Neural cell (in vitro differentiated cells): ENCODE measurements at regions not wholly inside any gene's neighbourhood (a gene's known extent, or its start where the extent isn't known, plus 50 kb on each side); places are given as distances from the start of the nearest gene placed in this dataset.

Source experiments
- H2AFZ ChIP-seq: fragments of 200-600, 300-800 bp; sonication (generic), shearing (Covaris generic); 2 replicates; pipeline ENCODE4 v1.6.0; 2014; ENCODE audit warnings: low read depth, mild to moderate bottlenecking, antibody characterized with exemption, low read length, moderate library complexity
- H3F3A ChIP-seq: fragments of 200-600 bp; shearing (Covaris generic); 2 replicates; pipeline ENCODE4 v1.6.1; 2016; ENCODE audit warnings: mild to moderate bottlenecking, moderate library complexity, mixed read lengths, antibody characterized with exemption, low read length; ENCODE audit not compliant: insufficient read depth, poor library complexity, severe bottlenecking
- H3K27ac ChIP-seq: fragments of 200-600, 300-800 bp; sonication (generic), shearing (Covaris generic); 2 replicates; pipeline ENCODE4 v1.5.1; 2014; ENCODE audit warnings: mild to moderate bottlenecking, low read length, moderate library complexity
- H3K27me3 ChIP-seq: fragments of 300-800, 200-600 bp; sonication (generic), shearing (Covaris generic); 2 replicates; pipeline ENCODE4 v1.6.0; 2014; ENCODE audit warnings: mild to moderate bottlenecking, low read depth, low read length, moderate library complexity; ENCODE audit not compliant: insufficient read depth
- H3K36me3 ChIP-seq: fragments of 300-800, 200-600 bp; sonication (generic), shearing (Covaris generic); 2 replicates; pipeline ENCODE4 v1.5.1; 2014; ENCODE audit warnings: mild to moderate bottlenecking, antibody characterized with exemption, low read length, moderate library complexity; ENCODE audit not compliant: insufficient read depth
- H3K4me2 ChIP-seq: fragments of 300-800, 200-600 bp; sonication (generic), shearing (Covaris generic); 2 replicates; pipeline ENCODE4 v1.6.0; 2014; ENCODE audit warnings: mild to moderate bottlenecking, low read length
- H3K4me3 ChIP-seq: fragments of 300-800, 200-600 bp; sonication (generic), shearing (Covaris generic); 2 replicates; pipeline ENCODE4 v1.5.1; 2014; ENCODE audit warnings: mild to moderate bottlenecking, low read length, moderate library complexity
- H3K79me2 ChIP-seq: fragments of 200-600 bp; shearing (Covaris generic); replicated peaks from 2 replicates; pipeline ENCODE4 v1.6.0; 2014; ENCODE audit warnings: mild to moderate bottlenecking, low read length, moderate library complexity; ENCODE audit not compliant: insufficient read depth
- H3K9ac ChIP-seq: fragments of 300-800, 200-600 bp; sonication (generic), shearing (Covaris generic); 2 replicates; pipeline ENCODE4 v1.6.1; 2016; ENCODE audit warnings: mild to moderate bottlenecking, low read length, mixed read lengths
- H3K9me2 ChIP-seq: fragments of 200-600 bp; shearing (Covaris generic); 2 replicates; pipeline ENCODE4 v1.6.1; 2016; ENCODE audit warnings: mild to moderate bottlenecking, low read length, mixed read lengths; ENCODE audit not compliant: insufficient read depth
- H3K9me3 ChIP-seq: fragments of 200-600, 300-800 bp; sonication (generic), shearing (Covaris generic); 2 replicates; pipeline ENCODE4 v1.6.1; 2016; ENCODE audit warnings: mild to moderate bottlenecking, mixed run types, low read length, moderate library complexity, mixed read lengths
- H4K20me1 ChIP-seq: fragments of 200-600 bp; shearing (Covaris generic); 2 replicates; pipeline ENCODE4 v1.6.1; 2016; ENCODE audit warnings: mild to moderate bottlenecking, mixed run types; ENCODE audit not compliant: insufficient read depth
- CTCF ChIP-seq: fragments of 450-650 bp; IDR thresholded peaks from 2 replicates; pipeline ENCODE4 v1.5.1; 2014; ENCODE audit warnings: antibody characterized with exemption, mild to moderate bottlenecking, moderate library complexity; ENCODE audit not compliant: poor library complexity, severe bottlenecking
- EP300 ChIP-seq: fragments of 450-650 bp; conservative IDR thresholded peaks from 2 replicates; pipeline ENCODE4 v1.6.1; 2014; ENCODE audit warnings: antibody characterized with exemption, mild to moderate bottlenecking, moderate library complexity; ENCODE audit not compliant: poor library complexity, severe bottlenecking
- EZH2 ChIP-seq: fragments of 200-600, 300-800 bp; shearing (Covaris generic), sonication (generic); IDR thresholded peaks from 2 replicates; pipeline ENCODE4 v1.6.1; 2014; ENCODE audit warnings: antibody characterized with exemption, low read length, borderline replicate concordance, mild to moderate bottlenecking; ENCODE audit not compliant: insufficient read depth, poor library complexity, severe bottlenecking
- MXI1 ChIP-seq: fragments of 450-650 bp; conservative IDR thresholded peaks from 2 replicates; pipeline ENCODE4 v1.6.1; 2014; ENCODE audit warnings: antibody characterized with exemption, mild to moderate bottlenecking; ENCODE audit not compliant: poor library complexity, severe bottlenecking
- POLR2AphosphoS5 ChIP-seq: IDR thresholded peaks from 2 replicates; pipeline ENCODE4 v1.6.1; 2012
- RAD21 ChIP-seq: fragments of 450-650 bp; conservative IDR thresholded peaks from 2 replicates; pipeline ENCODE4 v1.6.1; 2014; ENCODE audit warnings: antibody characterized with exemption, mild to moderate bottlenecking, moderate library complexity
- SMC3 ChIP-seq: fragments of 450-650 bp; conservative IDR thresholded peaks from 2 replicates; pipeline ENCODE4 v1.6.1; 2014; ENCODE audit warnings: antibody characterized with exemption, mild to moderate bottlenecking, moderate library complexity; ENCODE audit not compliant: poor library complexity
- TAF1 ChIP-seq: IDR thresholded peaks from 2 replicates; pipeline ENCODE4 v1.6.1; 2012; ENCODE audit warnings: low read depth
- TF ChIP-seq, protein P1 (sequence below): IDR thresholded peaks from 2 replicates; pipeline ENCODE4 v1.6.1; 2012; ENCODE audit warnings: borderline replicate concordance

DNA sequence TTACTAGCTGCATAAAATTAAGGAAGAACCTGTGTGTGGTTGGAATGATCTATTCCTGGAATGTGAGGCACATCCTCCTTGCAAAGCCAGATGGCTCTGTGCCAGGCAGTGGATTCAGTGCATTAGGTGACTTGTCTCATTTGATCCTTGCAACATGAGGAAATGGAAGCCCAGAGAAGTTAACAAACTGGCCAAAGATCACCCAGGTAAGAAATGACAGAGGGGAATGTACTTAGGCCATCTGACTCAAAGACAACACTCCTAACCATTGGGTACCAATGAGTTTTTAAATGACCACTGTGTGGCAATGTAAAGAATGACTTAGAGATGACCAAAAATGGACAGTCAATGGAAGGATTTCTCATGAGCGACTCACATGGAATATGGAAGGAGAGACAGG is 114.2 kb upstream of the RXFP2 start:
- no peak overlapping the region for H2AFZ ChIP-seq
- no peak overlapping the region for H3K4me2 ChIP-seq
- H3K27ac ChIP-seq: no peak overlapping the region
- H3K9me2 ChIP-seq: no peaks in the 10 kb centered on the region
- H3K36me3 ChIP-seq: no peaks in the 10 kb centered on the region
- H3K4me3 ChIP-seq: no peak overlapping the region
- H4K20me1 ChIP-seq: no peaks in the 10 kb centered on the region
- H3F3A ChIP-seq: no peaks in the 10 kb centered on the region
- H3K27me3 ChIP-seq: no peaks in the 10 kb centered on the region
- TF ChIP-seq EZH2 (no peak), EP300 (no peak), POLR2AphosphoS5 (no peak), TAF1 (no peak), CTCF (no peak), RAD21 (no peak)
- TF ChIP-seq, protein P1, sequence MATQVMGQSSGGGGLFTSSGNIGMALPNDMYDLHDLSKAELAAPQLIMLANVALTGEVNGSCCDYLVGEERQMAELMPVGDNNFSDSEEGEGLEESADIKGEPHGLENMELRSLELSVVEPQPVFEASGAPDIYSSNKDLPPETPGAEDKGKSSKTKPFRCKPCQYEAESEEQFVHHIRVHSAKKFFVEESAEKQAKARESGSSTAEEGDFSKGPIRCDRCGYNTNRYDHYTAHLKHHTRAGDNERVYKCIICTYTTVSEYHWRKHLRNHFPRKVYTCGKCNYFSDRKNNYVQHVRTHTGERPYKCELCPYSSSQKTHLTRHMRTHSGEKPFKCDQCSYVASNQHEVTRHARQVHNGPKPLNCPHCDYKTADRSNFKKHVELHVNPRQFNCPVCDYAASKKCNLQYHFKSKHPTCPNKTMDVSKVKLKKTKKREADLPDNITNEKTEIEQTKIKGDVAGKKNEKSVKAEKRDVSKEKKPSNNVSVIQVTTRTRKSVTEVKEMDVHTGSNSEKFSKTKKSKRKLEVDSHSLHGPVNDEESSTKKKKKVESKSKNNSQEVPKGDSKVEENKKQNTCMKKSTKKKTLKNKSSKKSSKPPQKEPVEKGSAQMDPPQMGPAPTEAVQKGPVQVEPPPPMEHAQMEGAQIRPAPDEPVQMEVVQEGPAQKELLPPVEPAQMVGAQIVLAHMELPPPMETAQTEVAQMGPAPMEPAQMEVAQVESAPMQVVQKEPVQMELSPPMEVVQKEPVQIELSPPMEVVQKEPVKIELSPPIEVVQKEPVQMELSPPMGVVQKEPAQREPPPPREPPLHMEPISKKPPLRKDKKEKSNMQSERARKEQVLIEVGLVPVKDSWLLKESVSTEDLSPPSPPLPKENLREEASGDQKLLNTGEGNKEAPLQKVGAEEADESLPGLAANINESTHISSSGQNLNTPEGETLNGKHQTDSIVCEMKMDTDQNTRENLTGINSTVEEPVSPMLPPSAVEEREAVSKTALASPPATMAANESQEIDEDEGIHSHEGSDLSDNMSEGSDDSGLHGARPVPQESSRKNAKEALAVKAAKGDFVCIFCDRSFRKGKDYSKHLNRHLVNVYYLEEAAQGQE: no peak
- no peaks in the 10 kb centered on the region for H3K79me2 ChIP-seq
- H3K9ac ChIP-seq: no peak overlapping the region
- no peaks in the 10 kb centered on the region for H3K9me3 ChIP-seq

DNA sequence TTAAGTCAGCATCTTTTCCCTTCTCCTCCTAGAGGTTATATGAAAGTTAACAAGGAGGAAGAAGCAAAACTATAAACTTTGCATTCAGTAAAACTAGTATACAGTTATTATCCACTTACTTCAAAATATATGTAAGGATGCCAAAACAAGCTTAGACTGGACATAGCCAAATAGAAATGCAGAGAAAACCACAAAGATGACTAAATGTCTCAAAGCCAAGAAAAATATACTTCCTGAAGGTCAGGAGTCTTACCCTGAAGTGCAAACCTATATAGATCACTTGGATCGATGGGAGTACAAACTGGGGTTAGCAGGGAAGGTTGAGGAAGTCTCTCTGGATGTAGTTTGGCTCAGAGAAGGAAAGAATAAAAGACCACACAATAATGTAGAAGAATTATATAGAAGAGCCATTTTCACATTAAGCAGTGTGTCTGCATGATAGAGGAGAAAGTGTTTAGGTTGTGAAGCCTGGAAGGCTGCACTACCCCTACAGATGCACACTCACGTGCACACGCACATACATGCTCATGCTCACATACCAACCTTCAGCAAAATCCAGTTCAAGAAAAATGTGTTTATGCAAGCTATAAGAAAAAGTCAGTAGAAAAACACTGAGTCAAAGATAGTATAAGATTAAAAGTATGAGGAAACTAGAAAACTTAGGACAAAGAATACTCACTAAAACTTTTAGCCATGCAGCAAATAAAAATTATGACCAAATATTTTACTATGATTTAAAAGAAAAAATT is 112.1 kb upstream of the RXFP2 start:
- Histone ChIP-seq H2AFZ (no peak overlapping the region), H3K9me3 (no peaks in the 10 kb centered on the region), H3K27ac (no peak overlapping the region), H3K27me3 (no peaks in the 10 kb centered on the region), H3F3A (no peaks in the 10 kb centered on the region), H3K79me2 (no peaks in the 10 kb centered on the region), H3K9me2 (no peaks in the 10 kb centered on the region), H4K20me1 (no peaks in the 10 kb centered on the region), H3K4me3 (no peak overlapping the region), H3K9ac (no peak overlapping the region), H3K36me3 (no peaks in the 10 kb centered on the region), H3K4me2 (no peak overlapping the region)
- TF ChIP-seq CTCF (no peak), SMC3 (no peak), EZH2 (no peak), RAD21 (no peak), POLR2AphosphoS5 (no peak), EP300 (no peak), TAF1 (no peak), MXI1 (no peak)
- TF ChIP-seq, protein P1: no peak
